NCI-H2081 treated with DMSO at 0.1 percent for 48 hours (cell line): ENCODE measurements at regions not wholly inside any gene's neighbourhood (a gene's known extent, or its start where the extent isn't known, plus 50 kb on each side); places are given as distances from the start of the nearest gene placed in this dataset.

Experiments
- DNase-seq: peaks from one replicate; lab custom pipeline; 2025; lab: John Stamatoyannopoulos, UW

DNA sequence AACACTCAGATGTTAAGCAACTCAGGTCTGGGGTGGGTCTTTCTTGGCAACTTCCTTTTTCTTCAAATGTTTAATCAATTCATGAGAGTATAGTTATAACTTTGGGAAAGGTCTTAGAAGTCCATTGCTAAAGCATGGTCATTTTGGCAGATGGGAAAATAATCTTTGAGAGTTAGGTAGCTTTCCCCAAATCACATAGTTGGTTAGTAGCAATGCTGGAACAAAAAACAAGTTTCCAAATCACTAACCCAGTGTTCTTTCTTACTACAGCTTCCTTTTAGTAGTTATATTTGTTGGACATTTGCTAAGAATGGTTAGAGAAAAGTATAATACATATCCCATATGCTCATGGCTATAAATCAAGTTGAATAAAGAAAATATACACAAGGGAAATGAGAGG is 185.2 kb upstream of the SLC14A2 start:
- DNase-seq, result no peak

DNA sequence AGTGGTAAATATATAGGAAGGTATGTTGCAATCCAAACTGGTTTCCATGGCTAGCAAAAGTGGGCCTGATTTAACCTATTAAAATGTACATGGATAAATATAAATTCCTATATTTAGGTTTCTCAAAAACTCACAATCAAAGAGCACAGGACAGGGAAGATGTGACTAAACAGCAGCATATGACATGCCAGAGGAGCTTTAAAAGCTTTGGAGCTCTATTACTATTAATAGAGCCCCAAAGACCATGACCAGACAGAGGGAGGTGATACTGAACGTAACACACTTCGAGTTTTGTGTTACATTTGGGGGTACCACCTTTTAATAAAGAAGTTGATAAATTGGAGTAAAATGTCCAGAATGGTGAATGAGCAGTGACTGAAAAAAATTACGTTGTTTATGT is 179.5 kb upstream of the SLC14A2 start:
- no peak for DNase-seq

DNA sequence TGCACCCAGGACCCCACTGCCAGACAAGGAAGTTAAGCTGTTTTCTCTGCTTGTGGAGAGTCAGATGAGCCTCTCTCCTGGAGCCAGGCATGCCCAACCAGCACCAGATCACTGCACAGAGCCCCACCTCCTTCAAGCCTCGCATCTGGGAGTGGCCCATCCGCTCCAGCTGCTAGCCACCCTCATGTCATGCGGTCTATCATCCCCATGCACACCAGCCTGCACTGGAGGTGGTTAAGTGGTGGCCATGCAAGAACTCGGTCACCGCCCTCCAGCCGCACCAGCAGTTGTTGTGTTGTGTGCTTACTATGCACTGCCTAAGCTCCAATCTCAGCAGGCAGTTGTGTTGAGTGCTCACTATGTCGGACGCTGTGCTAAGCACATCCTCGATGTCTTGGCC is 177.9 kb upstream of the SLC14A2 start:
- no peak for DNase-seq

DNA sequence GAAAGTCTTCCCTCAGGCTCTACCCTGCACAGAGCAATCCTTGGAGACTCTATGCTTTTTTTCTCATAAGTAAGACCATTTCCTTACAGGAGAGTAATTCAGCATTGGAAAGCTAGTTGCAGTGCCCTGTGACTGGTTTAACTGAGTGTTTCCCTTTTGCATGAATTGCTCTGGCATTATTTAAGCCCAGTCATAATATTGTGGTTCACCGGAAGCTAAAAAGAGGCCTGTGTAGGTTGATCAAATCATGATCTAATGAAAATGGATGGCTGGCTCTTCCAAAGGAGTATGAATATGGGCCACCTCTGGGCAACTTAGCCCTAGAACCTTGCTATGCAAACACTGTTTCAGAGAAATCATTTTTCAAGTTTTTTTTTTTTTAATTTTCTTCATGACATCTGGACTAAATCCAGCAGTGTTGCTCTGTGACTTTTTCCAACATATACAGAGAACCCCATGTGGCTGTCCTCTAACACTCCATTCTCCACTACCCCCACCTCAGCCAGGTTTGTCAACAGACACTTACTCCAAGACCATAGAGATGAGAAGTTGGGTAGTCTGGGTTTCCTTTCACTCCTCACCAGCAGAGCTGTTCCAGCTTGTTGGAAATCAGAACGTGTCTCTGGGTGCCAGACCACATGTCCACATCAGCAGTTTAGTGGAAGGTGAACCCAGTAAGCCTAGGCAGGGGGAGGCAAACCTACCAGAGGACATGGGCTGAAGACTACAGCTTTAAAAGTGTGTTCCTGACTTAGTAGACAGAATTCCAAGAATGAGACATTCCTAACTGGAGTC is 175.2 kb upstream of the SLC14A2 start:
- no peak for DNase-seq

DNA sequence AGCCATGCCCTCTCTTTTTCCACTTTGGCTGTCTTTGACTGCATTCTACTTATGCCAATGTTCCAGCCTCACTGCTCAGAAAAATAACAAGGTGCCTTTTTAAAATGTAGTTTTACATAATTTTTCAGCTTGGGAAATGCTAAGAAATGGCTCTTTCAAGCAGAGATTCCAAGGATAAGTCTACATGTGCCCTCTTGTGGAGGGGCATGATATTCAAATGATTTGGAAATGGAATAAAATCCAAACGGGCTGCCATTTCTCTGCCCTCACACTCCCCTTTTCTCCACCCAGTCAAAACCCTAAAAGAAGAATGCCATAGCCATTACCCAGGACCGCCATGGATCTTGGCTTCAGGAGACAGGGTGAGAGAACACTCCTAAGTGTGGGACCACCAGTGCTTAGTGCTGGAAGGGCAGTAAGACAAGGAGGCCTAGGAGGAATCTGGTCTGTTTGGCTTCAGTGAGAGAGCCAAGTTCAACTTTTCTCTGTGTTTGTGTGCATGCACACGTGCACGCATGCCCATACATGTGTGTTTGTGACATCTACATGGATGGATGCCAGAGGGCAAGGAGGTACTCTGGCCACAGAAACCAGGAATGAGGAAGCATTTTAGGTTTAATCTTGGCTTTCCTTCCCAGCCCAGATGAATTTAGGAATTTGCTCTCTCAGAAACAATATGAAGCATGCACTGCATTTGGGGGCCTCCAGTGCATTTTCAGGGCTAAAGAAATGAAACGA is 174.0 kb upstream of the SLC14A2 start:
- DNase-seq, result no peak

DNA sequence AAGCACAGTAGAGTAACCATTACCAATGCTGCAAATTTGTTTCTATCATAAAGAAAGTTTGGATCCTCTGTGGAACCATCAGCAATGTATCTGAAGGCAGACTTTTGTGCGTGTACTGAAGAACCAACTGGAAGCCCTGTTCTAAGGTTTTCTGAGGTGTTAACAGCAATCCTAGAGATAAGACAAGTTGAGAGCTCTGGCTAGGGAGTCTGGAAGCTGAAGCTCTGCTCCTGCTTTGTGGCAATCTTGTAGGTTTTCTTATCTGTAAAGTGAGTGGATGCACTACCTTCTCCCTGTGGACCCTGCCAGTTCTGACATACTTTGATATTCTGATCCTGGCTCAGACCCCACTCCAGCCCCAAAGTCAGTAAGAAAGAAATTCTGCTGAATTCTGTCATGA is 171.2 kb upstream of the SLC14A2 start:
- no peak for DNase-seq

DNA sequence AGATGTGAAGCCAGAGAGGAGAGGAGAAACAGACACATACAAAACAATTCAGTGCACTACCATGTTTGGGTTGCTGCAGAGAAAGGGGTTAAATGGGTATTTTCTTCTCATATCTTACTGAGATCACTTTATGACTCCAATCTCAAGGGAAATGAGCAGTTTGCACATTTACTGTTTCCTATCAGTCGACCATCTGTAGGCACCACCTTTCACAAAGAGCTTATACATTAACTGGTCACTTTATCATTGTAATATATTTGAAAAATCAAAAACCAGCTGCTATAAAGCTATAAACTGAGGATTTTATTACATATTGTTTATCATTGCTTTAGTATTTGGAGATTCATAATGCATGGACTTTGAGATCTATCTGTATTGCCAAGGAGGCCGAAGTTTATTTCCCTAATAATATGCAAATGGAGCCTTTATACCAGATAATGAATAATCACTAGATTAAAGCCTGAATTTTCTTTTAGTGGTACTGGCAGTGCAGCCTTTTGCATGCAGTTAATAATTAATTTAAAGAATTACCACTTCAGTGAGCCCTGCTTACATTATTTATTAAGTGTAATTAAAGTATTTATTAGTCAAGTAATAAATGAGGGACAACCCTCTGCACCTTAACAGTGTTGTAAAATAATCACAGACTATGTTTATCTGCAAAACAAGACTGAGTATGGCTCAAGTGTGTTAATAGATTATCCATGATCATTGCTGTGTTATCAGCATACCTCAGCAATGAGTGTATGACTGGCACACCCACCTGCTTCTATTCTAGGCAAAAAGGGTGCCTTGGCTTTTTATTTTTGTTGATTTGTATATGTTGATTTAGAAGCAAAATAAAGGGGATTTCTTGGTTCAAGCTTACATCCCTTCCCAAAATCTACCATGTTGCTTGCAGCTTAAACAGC is 167.7 kb upstream of the SLC14A2 start:
- no peak for DNase-seq

DNA sequence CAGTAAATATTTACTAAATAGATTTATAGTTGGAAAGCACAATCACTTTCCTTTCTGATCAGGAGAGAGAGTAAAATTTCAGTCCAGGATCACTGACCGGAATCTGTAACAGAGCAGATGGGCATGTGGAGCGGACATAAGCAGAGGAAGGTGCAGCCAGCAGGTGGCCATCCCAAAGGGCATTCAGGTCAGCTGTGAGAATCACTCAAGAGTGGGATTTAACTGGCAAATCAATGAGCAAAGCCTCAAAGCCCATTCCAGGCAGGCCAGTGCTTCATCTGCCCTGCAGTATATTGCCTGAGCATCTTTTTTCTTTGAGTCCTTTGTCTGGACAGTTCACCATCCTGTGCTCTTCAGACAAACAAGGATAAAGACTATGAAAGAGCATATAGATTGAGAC is 166.4 kb upstream of the SLC14A2 start:
- DNase-seq, result no peak

DNA sequence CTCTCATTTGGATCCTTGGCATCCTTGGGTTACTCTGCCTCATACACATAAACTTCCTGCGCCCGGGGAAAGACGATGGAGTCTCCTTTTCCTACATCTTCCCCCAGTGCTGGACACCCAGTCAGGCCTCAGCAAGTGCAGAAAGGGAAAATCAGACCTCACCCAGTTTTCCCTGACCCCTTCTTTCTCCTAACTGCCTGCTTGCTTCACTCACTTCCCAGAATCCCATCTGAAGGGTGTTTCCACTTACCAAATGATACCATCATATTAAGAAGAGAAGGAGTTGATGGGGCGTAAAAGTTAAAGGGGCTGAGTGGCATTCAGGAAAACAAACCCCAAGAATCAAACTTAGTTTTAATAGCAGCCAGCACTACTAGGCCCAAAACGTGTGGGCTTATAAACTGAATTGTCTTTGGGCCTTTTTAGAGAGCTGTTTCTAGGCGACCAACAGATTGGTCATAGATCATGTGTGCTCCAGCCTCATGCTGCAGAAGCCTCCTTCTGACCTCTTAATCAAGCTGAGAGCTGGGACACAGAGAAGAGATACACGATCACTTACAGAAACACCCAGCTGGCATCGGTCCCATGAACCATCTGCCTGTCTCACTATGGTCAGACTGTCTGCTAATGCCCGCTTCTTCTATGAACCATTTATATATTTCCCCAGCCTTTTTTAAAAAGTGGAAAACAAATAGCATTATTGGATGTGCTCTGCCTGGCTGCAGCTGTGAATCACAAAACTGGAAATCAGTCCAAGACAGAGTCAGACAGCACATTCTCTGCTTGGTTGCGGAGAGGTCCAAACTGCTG is 165.7 kb upstream of the SLC14A2 start:
- DNase-seq, result no peak

DNA sequence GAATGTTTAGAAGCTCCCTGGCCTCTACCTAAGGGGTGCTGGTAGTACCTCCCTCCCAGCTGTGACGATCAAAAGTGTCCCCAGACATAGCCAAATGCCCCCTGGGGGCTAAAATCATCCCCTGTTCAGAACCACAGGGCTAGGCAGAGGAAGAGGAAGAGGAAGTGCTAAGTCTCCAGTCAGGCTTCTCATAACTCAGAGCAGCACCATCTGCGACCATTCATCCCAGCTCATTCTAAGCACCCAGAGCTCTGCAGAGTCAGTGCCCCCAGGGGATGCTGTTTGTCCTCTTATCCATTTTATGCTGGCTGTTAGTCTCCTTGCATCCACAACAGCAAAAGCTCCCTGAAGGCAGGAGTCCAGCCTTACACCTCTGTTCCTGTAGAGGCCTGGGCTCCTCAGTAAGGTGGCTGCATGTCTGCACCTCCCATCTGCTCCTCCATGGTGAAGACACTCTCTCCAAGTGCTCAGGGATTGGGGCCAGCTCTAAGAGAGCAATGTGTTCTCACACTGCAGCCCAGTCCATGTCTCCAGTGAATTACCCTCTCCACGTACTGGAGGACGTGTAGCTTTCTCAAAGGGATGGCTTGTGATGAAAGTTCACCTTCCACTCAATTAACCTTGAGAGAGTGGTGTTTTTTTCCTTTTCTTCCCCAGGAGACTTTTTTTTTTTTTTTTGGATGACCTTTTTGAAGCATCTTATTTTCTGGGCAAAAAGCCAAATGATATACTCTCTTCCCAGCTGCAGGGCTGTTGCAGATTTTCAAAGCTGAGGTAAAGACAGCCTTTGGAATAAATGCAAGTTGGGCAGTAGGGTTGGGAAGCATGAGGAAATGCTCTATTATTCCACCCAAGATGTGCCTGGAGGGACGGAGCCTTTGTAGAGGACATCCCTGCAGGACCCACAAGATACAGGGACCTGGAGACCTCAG is 158.9 kb upstream of the SLC14A2 start:
- DNase-seq, result no peak

DNA sequence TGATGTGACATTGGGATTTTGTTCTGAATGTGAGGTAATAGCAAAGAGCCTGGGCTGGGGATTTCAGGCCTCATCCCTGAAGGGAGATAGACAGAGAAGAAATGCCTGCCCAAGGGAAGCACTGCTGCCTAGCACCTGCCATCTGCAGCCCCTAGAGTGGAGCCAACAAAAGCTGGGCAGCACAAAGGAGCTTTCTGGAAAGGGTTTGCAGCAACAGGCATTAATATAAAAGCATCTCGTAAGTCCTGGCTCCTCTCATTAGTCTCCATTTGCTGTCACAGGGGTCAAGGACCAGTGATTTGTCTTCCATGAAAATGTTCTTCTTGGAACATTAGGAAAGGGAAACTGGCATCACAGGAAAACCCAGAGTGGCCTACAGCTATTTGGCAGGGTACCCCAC is 157.2 kb upstream of the SLC14A2 start:
- no peak for DNase-seq

DNA sequence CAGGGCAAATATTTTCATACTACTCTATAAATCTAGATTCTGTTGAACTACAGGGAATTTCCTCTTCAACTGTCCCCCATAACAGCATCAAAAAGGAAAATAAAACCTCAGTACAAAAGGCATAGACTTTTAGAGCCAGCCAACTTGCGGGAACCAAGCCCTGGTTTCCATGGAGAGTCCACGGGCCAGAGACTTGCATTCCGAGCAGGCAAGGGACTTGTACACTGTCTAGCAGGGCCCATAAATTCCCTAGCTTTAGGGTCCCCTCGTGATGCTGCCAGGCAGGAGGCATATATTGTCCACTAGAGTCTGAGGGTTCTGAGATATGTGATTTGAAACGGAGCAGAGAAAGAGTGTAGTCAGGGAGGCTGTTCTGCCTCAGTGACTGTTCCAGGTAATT is 153.1 kb upstream of the SLC14A2 start:
- DNase-seq, result no peak

DNA sequence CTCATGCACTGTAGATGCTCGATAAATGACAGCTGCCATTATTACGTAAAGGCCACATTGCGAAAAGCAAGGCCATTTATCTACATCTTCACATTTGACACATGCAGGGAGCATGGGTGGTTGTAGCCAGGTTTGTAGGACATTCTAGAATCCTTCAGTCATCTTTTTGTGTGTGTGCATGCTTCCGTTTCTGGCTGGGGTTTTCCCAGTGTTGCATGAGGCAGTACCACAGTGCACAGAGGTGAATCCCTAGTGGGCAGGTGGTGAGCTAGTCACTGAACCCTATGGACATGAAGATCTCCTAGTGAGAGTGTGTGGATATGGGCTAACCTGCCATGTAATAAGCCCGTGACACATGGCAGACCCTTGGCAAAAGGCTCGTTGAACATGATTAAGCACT is 151.8 kb upstream of the SLC14A2 start:
- DNase-seq, result no peak

DNA sequence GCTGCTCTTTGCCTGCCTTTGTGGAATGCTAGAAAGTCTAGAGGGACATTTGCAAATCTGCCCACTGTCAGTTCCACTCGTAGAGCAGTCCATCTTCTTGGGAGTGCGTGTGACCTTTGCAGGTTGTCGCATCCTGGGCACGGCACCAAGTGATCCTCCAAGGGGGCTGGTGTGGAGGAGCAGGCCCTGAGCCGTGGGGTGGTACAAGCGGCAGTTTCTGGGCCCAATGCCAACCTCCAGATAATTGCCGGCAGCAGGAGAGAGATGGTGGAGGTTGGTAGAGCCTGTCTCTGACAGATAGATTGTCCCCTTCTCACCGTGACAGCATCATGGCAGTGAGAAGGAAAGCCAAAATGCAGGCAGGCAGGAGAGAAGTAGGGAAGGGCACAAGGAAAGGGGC is 150.7 kb upstream of the SLC14A2 start:
- DNase-seq, result peak; percentile 25

DNA sequence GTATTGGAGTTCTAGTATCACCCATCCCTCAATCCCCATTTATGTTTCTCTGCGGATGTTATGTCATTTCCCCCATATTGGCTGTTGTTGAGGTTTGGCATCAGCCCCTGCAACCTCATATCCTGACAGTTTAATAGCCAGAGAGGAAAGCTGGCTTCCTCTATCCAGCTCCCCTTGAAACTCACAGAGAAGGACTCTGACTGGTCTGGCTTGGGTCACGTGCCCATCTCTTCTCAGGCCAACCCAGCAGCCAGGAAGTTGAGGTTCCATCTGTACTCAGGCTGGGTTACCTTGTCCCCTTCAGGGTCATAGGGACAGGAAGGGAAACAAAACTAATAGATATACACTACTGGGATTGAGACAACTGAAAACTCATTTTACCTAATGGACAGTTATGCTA is 148.0 kb upstream of the SLC14A2 start:
- DNase-seq, result no peak

DNA sequence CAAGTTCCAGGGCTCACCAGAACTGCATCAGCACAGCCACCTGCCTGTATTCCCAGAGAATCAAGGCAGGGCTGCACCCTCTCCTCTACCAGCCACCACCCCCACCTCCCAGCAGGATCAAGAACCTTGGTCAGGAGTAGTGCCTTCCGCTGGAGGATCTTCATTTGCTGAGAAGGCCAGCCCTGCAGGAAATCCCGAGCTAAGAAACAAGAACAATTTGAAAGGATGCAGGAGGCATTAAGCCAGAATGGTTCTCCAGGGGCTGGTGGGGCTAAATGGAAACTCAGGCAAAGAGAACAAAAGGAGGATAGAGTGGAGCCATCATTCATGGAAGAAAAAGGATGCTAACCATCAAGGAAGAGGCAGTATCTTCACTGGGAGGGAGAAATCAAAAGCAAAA is 147.3 kb upstream of the SLC14A2 start:
- no peak for DNase-seq

DNA sequence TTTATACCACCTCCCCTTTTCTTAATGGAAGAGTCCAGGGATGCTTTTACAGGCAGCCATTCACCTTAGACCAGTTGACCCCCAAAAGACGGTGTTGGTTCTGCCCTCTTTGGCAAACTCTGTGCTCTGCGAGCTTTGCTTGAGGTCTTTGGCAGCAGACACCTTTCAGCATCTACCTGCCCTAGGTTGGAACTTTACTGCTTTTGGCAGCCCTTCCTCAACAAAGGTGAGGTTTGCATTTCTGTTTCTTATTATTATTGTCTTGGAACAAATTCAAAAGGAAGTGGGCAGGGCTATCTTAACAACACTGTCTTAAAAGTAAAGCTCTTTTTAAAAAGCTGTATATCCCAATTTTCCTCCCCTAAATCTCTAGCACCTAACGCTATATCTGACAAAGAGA is 136.4 kb upstream of the SLC14A2 start:
- no peak for DNase-seq

DNA sequence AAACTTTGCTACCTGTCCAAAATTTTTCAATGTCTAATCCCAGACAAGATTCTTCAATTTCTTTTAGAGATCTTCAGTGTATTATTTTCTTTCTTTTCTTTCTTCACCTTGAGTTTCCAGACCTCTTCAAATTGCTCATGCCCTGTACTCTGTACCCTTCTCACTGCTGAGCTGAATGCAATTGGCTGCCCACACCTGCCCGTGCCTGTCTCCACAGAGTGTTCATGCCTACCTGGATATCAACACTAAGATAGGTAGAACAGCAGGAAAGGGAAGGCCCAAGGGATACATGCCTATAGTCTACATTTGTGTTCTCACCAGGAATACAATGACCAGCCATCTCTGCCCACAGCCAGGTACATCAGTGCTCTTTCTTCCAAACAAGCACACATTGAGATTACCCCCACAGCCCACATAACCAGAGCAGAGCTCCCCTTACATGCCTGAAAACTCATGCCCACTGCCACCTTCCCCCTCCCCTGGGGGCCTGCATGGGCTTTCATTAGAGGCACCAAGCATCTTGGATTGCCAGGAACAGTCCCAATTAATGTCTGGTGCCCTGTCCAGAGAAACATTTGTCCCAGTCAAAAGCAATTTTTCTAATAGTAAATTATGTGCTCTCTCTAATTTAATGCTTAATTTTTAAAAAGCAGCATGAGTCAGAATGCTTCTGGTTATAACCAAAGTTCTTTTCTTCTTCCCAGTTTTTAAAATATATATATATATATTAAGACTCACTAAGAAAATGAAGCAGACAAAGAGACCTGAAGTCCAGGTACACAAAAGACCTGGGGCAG is 134.9 kb upstream of the SLC14A2 start:
- DNase-seq, result no peak

DNA sequence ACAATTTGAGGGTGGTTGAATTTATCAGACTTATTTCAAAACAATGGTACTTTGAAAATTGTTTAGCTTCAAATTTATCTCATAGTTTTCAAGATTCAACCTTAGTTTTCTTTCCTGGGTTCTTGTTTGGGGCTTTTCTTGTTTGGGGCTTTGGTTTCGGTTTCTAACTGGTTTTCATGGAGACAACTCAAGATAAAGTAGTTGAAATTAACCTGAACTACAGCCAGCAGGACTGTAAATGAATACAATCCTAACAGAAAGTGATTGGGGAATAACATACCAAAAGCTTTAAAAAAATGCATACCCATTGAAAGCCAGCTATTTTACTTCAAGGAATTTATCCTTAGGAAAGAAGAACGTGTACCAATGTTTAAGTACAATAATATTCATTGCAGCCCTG is 133.5 kb upstream of the SLC14A2 start:
- no peak for DNase-seq

DNA sequence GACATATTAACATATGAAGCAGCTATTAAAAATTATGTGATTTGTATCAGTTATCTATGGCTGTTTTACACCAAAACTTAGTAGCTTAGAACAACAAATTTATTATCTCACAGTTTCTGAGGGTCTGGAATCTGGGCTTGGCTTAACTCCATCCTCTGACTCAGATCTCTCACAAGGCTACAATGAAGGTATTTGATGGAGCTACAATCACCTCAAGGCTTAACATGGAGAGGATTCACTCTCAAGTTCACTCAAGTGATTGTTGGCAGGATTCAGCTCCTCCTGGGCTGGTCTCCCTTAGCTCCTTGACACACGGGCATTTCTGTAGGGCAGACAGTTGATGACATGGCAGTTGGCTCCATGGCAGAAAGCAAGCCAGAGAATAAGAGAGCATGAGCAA is 133.0 kb upstream of the SLC14A2 start:
- DNase-seq, result no peak
